Stimulated activated CD4-positive, alpha-beta T cell treated with anti-CD3 and anti-CD28 coated beads, Interleukin-1b, Interleukin-23, amount 100 ng/mL, for 48 hours (primary cell): ENCODE measurements at regions not wholly inside any gene's neighbourhood (a gene's known extent, or its start where the extent isn't known, plus 50 kb on each side); places are given as distances from the start of the nearest gene placed in this dataset.
A peak's percentile ranks its signal among the peaks of the same experiment; 100 is the strongest.

Source experiments
- DNase-seq: peaks from one replicate; pipeline ENCODE4 v3.0.0-alpha.2; 2020

DNA sequence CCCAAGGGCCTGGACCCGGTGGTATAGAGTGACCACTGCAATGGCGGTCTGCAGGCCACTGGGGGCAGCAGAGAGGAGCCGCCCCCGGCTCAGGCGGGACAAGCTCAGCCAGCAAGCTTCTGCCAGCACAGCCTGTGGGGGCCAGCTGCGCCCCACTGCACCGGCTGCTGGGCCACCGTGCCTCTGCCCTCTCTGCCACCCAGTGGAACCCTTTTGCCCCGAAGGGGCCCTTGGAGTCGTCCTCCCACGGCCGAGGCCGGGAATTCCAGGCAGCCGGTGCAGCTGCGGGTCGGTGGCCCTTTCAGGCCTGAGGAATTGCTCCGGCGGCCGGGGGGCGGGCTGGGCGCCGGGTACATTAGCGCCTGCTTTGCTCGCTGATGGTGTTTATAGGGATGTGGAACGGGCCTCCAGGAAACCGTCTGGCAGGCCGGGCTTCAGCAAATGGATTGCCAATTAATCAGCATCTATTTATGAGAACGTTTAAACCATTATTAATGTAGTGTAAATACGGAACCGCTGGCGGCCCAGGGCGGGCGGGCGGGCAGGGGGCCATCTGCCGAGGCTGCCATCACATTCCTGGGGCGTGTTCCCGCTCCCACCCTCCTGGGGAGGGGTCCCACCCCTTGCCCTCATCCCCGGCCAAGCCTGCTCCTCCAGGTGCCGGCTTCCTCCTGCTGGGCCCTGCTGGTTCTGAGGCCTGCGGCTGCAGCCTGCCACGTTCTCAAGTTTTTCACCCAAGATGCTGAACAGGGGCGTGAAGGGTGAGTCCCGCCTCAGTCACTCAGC is 127.4 kb downstream of the BARX1 start:
- DNase-seq = peak; percentile 28

- no peak for DNase-seq
Measured at GRCh38 chr9:93826905-93827544, 128.1 kb downstream of the BARX1 start.

GRCh38 chr9:93826209-93826608 is 128.9 kb downstream of the BARX1 start:
- peak; percentile 43 for DNase-seq

DNA sequence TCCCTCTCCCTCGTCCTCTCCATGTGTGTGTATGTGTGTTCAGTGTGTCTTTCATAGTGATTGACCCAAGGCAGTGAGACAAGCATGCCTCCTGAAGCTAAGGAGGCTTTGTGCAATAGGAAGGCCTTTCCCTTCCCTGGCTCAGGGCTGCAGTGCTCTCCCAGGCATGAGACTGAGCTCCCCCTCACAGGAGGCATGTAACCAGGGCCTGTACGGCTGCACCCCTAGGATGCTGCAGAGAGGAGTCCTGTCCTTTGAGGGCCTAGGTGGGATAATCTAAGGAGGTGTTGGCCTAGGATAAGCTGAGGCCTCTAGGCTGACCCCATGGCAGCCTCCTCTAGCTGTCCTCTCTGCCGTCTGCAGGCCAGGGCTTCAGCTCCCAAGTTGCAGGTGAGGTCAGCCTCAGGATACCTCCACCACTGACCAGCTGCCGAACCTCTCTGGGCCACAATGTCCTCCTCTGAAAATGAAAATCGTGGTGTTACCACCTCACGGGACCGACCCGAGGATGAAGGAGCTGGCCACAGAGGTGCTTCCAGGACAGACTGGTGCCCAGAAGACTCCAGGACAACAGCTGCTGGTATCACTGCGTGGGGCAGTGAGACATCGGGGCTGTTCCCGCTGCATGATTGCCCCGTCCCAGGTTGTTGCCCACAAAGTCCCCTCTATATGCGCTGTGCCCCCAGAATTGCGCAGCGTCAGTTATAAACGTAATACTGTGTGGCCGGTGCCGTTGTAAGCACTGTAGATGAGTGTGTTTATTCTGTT is 129.6 kb downstream of the BARX1 start:
- no peak for DNase-seq

DNA sequence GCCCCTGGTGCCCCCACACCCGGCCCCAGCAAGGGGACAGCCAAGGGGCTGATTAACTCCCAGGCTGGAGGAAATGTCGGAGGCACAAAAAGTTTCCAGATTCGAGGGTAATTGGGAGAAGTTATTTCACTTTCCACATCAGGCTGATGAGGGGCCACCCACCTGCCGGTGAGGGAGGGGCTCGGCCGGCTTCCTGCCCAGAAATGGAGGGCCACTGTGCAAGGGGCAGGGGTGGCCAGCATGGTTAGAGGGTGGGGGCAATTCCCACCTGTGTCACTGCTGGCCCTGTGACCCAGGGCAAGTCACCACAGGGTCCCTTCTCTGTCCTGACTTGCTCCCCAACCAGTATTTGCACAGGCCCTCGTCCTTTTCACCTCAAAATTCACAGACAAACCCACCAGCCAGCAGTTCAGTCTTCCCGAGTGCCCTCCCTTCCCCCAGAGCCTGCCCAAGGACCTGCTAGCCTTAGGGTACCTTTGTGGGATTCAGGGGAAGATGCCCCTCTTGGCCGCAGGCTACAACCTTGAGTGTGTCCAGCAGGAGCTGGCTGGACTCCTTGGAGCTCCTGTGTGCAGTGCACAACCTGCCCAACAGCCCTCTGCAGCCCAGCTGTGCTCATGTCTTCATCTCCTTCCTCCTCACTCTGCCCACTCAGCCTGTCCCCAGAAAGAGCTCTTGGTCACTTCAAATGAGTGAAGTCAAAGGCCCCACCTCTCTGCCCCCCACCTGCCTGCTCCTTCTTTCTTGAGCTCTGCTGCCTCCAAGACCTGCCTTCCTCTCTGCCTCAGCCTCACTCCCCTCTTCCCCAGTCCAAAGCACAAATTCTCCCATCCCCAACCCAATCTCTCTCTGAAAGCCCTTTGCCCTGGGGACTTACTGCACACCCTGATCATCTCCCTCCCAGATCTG is 130.5 kb downstream of the BARX1 start:
- no peak for DNase-seq

DNA sequence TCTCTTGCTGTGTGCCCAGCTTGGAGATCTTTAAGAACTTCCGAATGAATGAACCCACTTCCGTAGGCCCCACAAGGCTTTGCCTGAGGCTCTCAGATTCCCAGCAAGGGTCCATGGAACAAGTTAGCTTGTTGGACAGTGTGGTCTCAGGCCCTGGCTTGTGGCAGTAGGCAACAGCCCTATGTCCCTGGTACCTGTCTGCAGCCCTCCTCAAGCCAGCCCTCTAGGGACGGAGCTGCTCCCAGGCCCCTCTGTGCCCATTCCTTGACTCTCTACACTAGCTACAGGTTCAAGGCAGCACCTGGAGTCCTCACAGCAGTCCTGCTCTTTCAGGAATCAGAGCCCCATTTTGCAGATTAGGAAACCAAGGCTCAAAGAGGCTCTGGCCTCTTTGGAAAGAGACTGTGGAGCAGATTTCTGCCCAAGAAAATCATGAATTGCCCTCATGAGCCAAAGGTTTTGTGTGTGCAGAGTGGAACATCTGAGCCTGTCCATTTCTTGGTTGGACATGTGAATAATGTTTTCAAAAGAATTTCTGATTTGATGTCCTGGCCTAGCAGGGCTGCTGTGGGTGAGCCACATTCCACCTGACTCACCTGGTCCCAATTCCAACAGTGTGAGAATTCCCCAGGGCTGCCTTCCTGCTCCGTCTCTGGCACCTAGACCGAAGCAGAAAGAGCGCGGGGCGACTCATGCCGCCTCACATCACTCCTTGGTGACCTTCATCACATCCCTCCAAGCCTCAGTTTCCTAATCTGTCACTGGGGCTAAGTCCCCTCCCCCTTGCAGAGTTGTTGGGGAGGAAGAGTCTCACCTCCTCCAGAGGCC is 131.7 kb downstream of the BARX1 start:
- DNase-seq = no peak

GRCh38 chr9:93822229-93822628 is 132.9 kb downstream of the BARX1 start:
- DNase-seq = no peak

DNA sequence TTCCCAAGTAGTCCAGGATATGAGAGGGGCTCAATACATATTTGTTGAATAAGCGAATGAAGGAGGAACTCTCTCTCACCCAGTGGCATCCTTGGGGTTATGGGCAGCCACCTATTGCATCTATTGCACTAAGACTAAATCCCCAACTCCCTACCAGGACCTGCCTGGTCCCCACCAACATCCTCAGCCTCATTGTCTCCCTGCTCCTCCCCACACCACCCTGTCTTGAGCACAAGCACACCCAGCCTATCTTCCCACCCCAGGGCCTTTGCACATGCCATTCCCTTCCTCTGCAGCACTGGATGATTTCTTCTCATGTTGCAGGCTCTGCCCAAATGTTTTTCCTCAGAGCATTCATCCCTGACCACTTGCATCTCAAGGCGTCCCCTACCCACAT is 133.8 kb downstream of the BARX1 start:
- DNase-seq = no peak

DNA sequence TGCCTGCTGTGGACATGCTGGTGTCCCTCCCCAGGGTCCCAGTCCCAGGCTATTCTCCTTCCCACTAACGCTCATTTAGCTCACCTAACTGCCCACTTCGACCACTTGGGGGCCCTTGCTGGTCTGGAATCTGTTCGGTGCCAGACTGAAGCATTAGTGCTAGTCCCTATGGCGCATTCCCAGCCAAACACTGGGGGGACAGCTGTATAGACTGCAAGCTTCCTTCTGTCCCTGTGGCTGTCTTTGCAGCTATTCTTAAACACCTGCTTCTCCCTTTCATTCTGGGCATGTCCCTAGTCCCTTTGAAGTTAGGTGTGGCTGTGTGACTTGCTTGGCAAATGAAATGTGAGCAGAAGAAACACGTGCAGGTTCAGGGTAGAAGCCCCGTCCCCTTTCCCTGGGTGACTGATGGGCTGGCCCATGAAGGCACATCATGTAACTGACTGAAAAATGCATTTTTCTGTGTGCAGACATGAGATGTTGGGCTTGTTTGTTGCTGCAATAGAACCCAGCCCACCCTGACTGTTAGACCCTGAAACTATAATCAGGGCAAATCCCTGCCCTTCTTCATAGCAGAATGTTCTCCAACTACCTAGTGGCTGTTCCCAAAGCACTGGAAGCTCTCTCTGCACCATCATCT is 134.4 kb downstream of the BARX1 start:
- DNase-seq = no peak

DNA sequence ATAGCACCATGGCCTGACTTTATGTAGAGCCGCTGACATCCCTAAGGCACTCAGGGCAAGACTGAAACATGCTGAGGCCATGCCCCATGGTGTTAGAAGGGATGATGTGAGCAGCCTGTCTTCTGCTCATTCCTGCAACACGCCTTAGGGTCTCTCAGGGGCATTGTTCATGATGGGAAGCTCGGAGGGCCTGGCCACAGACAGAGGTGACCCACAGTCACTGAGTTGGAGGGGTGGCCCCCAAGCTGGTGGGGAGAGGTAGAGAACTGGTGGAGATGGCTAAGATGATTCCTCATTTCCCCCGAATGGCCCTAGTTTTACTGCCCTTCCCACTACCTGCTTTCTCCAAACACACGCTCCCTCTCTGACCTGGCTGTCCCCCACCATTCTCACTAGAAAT is 135.2 kb downstream of the BARX1 start:
- DNase-seq = no peak

GRCh38 chr9:93818827-93819472 is 136.2 kb downstream of the BARX1 start:
- DNase-seq = no peak

DNA sequence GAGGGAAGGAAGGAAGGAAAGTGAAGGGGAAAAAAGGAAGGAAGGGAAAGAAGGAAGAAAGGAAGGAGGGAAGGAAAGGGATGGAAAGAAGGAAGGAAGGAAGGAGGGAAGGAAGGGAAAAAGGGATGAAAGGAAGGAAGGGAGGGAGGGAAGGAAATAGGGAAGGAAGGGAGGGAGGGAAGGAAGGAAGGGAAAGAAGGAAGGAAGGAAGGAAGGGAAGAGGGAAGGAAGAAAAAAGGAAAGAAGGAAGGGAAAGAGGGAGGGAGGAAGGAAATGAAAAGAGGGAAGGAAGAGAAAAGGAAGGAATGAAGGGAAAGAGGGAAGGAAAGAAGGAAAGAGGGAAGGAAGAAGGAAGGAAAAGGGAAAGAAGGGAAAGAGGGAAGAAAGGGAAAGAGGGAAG is 136.9 kb downstream of the BARX1 start:
- DNase-seq = no peak

- DNase-seq = no peak
Measured at GRCh38 chr9:93815677-93816076, 139.5 kb downstream of the BARX1 start.

DNA sequence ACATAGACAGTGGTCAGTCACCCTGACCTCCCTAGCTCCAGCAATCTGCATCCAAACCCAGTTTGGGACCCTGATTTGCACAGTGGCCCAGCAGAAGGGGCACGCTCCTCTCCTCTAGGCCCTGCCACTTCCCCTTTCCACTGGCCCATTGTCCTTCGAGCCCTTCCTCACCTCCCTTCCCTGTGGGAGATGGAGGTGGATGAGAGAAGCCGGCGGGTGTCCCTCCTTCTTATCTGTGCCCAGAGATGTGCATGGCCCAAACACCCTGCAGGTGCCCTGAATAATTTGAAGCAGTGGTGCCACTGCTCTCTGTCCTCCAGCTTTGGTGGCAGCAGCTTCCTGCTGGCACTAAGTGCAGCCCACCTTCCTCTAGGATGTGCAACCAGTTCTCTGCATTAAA is 140.0 kb downstream of the BARX1 start:
- no peak for DNase-seq

DNA sequence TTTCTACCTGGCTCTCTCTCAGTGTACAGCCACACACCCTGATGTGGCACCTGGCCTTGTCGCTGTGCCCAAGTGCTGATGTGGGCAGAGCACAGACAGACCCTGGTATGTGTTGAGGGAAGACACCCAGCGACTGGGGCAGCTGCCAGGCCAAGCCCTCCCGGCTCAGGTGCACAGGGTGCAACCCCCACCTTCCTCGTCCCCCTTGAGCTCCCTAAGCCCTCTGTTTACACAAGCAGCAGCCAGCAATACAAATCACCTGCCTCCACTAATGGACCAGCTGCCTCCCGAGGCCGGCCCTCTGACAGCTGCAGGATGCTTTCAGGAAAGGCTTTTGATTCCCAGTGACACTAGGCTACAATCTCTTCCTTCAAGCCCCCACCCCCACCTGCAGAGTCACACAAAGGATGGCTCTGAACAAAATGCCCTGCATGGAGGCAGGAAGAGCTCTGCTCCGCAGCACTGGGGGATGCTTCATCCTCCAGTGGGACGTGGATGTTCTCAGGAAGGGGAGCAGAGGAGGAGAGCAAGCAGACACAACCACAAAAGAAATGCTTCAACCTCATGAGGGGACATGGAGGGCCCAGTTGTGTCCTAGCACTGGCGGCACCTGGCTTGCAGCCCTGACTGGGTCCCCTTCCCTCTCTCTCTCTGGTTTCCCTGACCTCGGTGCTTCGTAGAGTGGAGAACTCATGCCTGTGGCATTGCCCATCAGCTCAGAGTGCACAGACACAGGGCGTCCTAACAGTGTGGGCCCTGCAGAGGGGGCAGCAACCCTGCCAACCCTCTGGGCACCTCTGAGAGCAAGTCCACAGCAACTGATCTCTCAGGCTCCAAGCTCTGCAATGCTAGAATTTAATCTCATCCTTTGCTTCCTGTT is 140.8 kb downstream of the BARX1 start:
- DNase-seq = no peak

- DNase-seq = no peak
Measured at GRCh38 chr9:93813221-93814076, 141.7 kb downstream of the BARX1 start.

DNA sequence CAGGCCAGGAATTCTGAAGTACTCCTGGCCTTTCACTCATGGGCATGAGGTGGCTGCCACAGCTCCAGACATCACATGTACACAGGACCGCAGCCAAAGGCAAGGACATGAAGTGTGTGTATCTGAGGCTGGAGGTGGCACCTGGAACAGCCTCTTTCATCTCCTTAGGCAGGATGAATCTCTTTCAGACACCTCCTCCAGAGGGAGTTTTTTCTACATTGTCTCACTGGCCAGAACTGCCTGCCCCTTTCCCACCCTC is 142.8 kb downstream of the BARX1 start:
- no peak for DNase-seq

DNA sequence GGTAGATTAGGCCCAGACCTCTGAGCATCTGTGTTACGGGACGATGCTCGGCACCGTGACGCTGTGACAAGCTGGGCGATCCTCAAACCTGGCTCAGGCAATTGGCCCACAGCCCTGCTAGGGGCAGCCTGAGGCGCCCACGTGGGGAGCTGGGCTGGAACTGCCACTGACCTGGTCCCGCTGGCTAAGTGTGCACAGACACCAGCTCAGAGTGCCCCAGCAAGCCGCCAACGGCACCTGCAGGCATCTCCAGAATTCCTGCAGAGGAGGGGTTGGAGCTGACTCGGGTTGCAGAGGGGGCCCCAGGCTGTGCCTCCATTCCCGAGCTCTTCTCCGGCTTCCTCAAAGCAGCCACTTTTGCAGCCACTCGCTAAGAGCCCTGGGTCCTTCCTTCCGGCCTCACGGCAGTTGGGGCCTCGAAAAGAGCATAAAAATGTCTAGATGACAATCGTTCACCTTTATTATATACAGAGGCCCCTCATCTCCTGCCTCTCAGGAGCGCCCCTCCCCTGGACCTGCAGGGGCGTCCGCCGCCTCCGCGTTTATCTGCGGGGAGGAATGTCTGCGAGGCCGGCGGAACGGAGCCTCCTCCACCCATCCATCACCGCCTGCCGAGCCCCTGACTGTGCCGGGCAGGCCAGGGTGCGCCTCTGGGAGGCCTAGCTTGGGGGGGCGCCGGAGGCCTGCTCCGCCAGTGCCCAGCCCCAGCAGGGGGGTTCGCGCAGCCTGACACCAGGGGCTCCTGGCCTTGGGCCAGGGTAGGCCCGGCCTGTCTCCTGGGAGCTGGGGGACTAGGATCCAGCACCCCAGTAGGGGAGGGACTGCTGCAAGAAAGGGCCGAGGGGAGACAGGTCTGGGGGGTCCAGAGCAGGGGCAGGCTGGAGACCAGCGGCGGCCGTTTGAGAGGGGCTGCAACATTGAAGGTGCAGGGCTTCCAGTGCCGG is 144.9 kb downstream of the BARX1 start:
- DNase-seq = no peak
